CD14-positive monocyte (primary cell): ENCODE measurements at regions not wholly inside any gene's neighbourhood (a gene's known extent, or its start where the extent isn't known, plus 50 kb on each side); places are given as distances from the start of the nearest gene placed in this dataset.

ENCODE experiments used
- DNase-seq, 3 donors: peaks; one replicate each; pipeline ENCODE4 v3.0.0-alpha.2; 2011 to 2022
- H2AFZ ChIP-seq: 2 replicates; pipeline ENCODE4 v1.6.0; 2012; ENCODE audit warnings: mild to moderate bottlenecking, low read depth, low read length, inconsistent platforms; ENCODE audit not compliant: insufficient read depth, poor library complexity, severe bottlenecking
- H3K27ac ChIP-seq, 2 donors: 1 replicate in 1 of 2; 2 replicates in 1 of 2; pipeline ENCODE4 v1.5.1; 2012 to 2013; ENCODE audit warnings: low read length in 2 of 2, control low read depth in 1 of 2, inconsistent platforms in 1 of 2, low read depth in 1 of 2, mild to moderate bottlenecking in 1 of 2
- H3K27me3 ChIP-seq, 2 donors: one replicate each; pipeline versions ENCODE4 v1.6.0 to v1.6.1; 2011 to 2013; ENCODE audit warnings: low read length in 2 of 2; ENCODE audit not compliant: control insufficient read depth in 2 of 2, insufficient read depth in 2 of 2
- H3K36me3 ChIP-seq, 2 donors: replicated peaks in 1 of 2; 1 replicate in 1 of 2; 2 replicates in 1 of 2; pipeline versions ENCODE4 v1.5.1 to v1.6.1; 2012 to 2013; ENCODE audit warnings: low read length in 2 of 2, control low read depth in 1 of 2, inconsistent platforms in 1 of 2, mild to moderate bottlenecking in 1 of 2; ENCODE audit not compliant: insufficient read depth in 2 of 2, control insufficient read depth in 1 of 2
- H3K4me1 ChIP-seq, 2 donors: 1 replicate in 1 of 2; 2 replicates in 1 of 2; pipeline versions ENCODE4 v1.5.1 to v1.6.1; 2012 to 2013; ENCODE audit warnings: low read length in 2 of 2, control low read depth in 1 of 2, inconsistent platforms in 1 of 2, mild to moderate bottlenecking in 1 of 2, moderate library complexity in 1 of 2; ENCODE audit not compliant: insufficient read depth in 2 of 2, control insufficient read depth in 1 of 2
- H3K4me2 ChIP-seq: replicated peaks from 2 replicates; pipeline ENCODE3; 2012; ENCODE audit warnings: low read length, moderate library complexity, mild to moderate bottlenecking; ENCODE audit not compliant: poor library complexity, severe bottlenecking; ENCODE audit errors: extremely low read depth
- H3K4me3 ChIP-seq, 3 experiments: fragments of 200-600 bp in 1 of 3; sonication (generic) in 1 of 3; replicated peaks in 1 of 3; 1 replicate in 2 of 3; 2 replicates in 1 of 3; pipeline ENCODE4 v1.5.1; 2011 to 2013; ENCODE audit warnings: low read length in 3 of 3, mild to moderate bottlenecking in 3 of 3, control low read depth in 2 of 3, low read depth in 2 of 3, inconsistent platforms in 1 of 3, moderate library complexity in 1 of 3
- H3K79me2 ChIP-seq: 2 replicates; pipeline ENCODE4 v1.6.0; 2012; ENCODE audit warnings: mild to moderate bottlenecking, control low read depth, inconsistent platforms, low read length, moderate library complexity; ENCODE audit not compliant: insufficient read depth
- H3K9ac ChIP-seq: 2 replicates; pipeline ENCODE4 v1.6.0; 2017; ENCODE audit warnings: low read length, mild to moderate bottlenecking; ENCODE audit not compliant: insufficient read depth, poor library complexity, severe bottlenecking
- H3K9me3 ChIP-seq, 2 donors: replicated peaks in 1 of 2; 1 replicate in 1 of 2; 2 replicates in 1 of 2; pipeline versions ENCODE4 v1.5.1 to v1.6.1; 2012 to 2013; ENCODE audit warnings: low read length in 2 of 2, control low read depth in 1 of 2; ENCODE audit not compliant: control insufficient read depth in 1 of 2, insufficient read depth in 1 of 2
- H4K20me1 ChIP-seq: 2 replicates; pipeline ENCODE4 v1.6.0; 2012; ENCODE audit warnings: mild to moderate bottlenecking, low read length, control low read depth, moderate library complexity; ENCODE audit not compliant: insufficient read depth
- H3K27ac Mint-ChIP-seq, 7 donors: one replicate each; pipeline ENCODE4 v1.8.0; 2020; ENCODE audit warnings: mild to moderate bottlenecking in 7 of 7, mixed read lengths in 7 of 7, moderate library complexity in 6 of 7, inconsistent platforms in 2 of 7
- H3K27me3 Mint-ChIP-seq, 3 donors: one replicate each; pipeline ENCODE4 v1.8.0; 2021 to 2022; ENCODE audit warnings: low read depth in 3 of 3, mild to moderate bottlenecking in 3 of 3, mixed read lengths in 3 of 3, moderate library complexity in 3 of 3, inconsistent platforms in 1 of 3
- H3K36me3 Mint-ChIP-seq, 2 donors: one replicate each; pipeline ENCODE4 v1.8.0; 2020; ENCODE audit warnings: mixed read lengths in 2 of 2, inconsistent platforms in 1 of 2, mild to moderate bottlenecking in 1 of 2
- H3K4me1 Mint-ChIP-seq: one replicate; pipeline ENCODE4 v1.8.0; 2020; ENCODE audit warnings: mild to moderate bottlenecking, mixed read lengths
- H3K4me3 Mint-ChIP-seq, 2 donors: one replicate each; pipeline ENCODE4 v1.8.0; 2020; ENCODE audit warnings: mild to moderate bottlenecking in 2 of 2, mixed read lengths in 2 of 2, moderate library complexity in 1 of 2
- H3K9me3 Mint-ChIP-seq, 7 donors: one replicate each; pipeline ENCODE4 v1.8.0; 2020 to 2022; ENCODE audit warnings: mixed read lengths in 7 of 7, mild to moderate bottlenecking in 6 of 7, moderate library complexity in 6 of 7, inconsistent platforms in 2 of 7
- CTCF ChIP-seq: fragments of 200-600 bp; IDR thresholded peaks from one replicate; pipeline ENCODE4 v1.8.0; 2022; ENCODE audit warnings: antibody characterized with exemption, mild to moderate bottlenecking
- WGBS: methylation state at CpG from one replicate; pipeline ENCODE4 v1.1.5; 2013; ENCODE audit warnings: missing lambda C conversion rate; ENCODE audit not compliant: insufficient coverage; 5-methylcytosine and 5-hydroxymethylcytosine counted together
- intact Hi-C, 2 donors: fragments of 100-400 bp; cut with micrococcal nuclease; formaldehyde crosslinking; loops; one replicate each; pipeline versions ENCODE4 v1.15.0 to v1.15.1; 2023

GRCh38 chr2:215627771-215628170 is 191.9 kb upstream of the FN1 start:
- peak overlapping the region in 1 of 3 experiments; percentile 6 for H3K4me3 ChIP-seq
- H3K4me2 ChIP-seq, result no peak overlapping the region
- Mint-ChIP-seq H3K9me3 (peaks cover 6 to 20% (median 14%) of the 10 kb centered on the region in 7 donors), H3K4me3 (peak overlapping the region in 1 of 2 donors; percentile 57), H3K27ac (peak overlapping the region in 1 of 7 donors; percentile 1), H3K36me3 (no peaks in the 10 kb centered on the region), H3K27me3 (peaks cover 0 to 4% (median 0%) of the 10 kb centered on the region in 3 donors), H3K4me1 (peaks cover 14% of the 10 kb centered on the region)
- H3K36me3 ChIP-seq, result no peaks in the 10 kb centered on the region
- no peak for TF ChIP-seq CTCF
- H3K4me1 ChIP-seq, result peaks cover 10 to 21% of the 10 kb centered on the region in 2 donors
- no peaks in the 10 kb centered on the region for H3K79me2 ChIP-seq
- H3K9ac ChIP-seq, result no peak overlapping the region
- WGBS, result no CpG with 5 or more reads among the region's 1 CpG
- no peaks in the 10 kb centered on the region for H3K27me3 ChIP-seq
- no peak overlapping the region for H2AFZ ChIP-seq
- peak in 2 of 3 donors; percentile 21 to 22 for DNase-seq
- H4K20me1 ChIP-seq, result no peaks in the 10 kb centered on the region
- H3K27ac ChIP-seq, result no peak overlapping the region
- H3K9me3 ChIP-seq, result peaks cover 0 to 6% of the 10 kb centered on the region in 2 donors
- intact Hi-C loops, result no loop called here

GRCh38 chr2:215626812-215627281 is 191.0 kb upstream of the FN1 start:
- Histone ChIP-seq H3K4me2 (no peak overlapping the region), H2AFZ (no peak overlapping the region), H3K36me3 (no peaks in the 10 kb centered on the region), H3K27ac (no peak overlapping the region), H3K79me2 (no peaks in the 10 kb centered on the region), H3K4me3 (no peak overlapping the region), H3K9ac (no peak overlapping the region), H3K27me3 (no peaks in the 10 kb centered on the region), H4K20me1 (no peaks in the 10 kb centered on the region), H3K9me3 (peaks cover 0 to 6% of the 10 kb centered on the region in 2 donors), H3K4me1 (peaks cover 10 to 21% of the 10 kb centered on the region in 2 donors)
- TF ChIP-seq CTCF, result no peak
- DNase-seq, result no peak
- Mint-ChIP-seq H3K4me3 (no peak overlapping the region), H3K9me3 (peaks cover 2 to 11% (median 7%) of the 10 kb centered on the region in 7 donors), H3K27ac (no peak overlapping the region), H3K36me3 (no peaks in the 10 kb centered on the region), H3K4me1 (peaks cover 14% of the 10 kb centered on the region), H3K27me3 (peaks cover 0 to 4% (median 0%) of the 10 kb centered on the region in 3 donors)
- WGBS, result 100% methylated on average over 3 of the region's 5 CpGs
- intact Hi-C loops, result no loop called here
